Progenitor cell of endocrine pancreas (in vitro differentiated cells): ENCODE measurements at regions not wholly inside any gene's neighbourhood (a gene's known extent, or its start where the extent isn't known, plus 50 kb on each side); places are given as distances from the start of the nearest gene placed in this dataset.

Experiments
- DNase-seq: peaks from one replicate; pipeline ENCODE4 v3.0.0; 2021; ENCODE audit warnings: low spot score; ENCODE audit not compliant: unreplicated experiment
- H3K27ac Mint-ChIP-seq: 2 replicates; pipeline ENCODE4 v1.8.0; 2021; ENCODE audit warnings: mild to moderate bottlenecking, moderate library complexity, mixed read lengths
- H3K27me3 Mint-ChIP-seq: 2 replicates; pipeline ENCODE4 v1.8.0; 2021; ENCODE audit warnings: mixed read lengths
- H3K36me3 Mint-ChIP-seq: 2 replicates; pipeline ENCODE4 v1.8.0; 2022; ENCODE audit warnings: mixed read lengths; ENCODE audit not compliant: insufficient read depth
- H3K4me1 Mint-ChIP-seq: 2 replicates; pipeline ENCODE4 v1.8.0; 2021; ENCODE audit warnings: low read depth, mixed read lengths
- H3K4me3 Mint-ChIP-seq: 2 replicates; pipeline ENCODE4 v1.8.0; 2021; ENCODE audit warnings: low read depth, mild to moderate bottlenecking, moderate library complexity, mixed read lengths
- H3K9me3 Mint-ChIP-seq: 2 replicates; pipeline ENCODE4 v1.8.0; 2021; ENCODE audit warnings: low read depth, mixed read lengths
- TF ChIP-seq, protein P1 (sequence below): fragments of 200-600 bp; sonication (generic); IDR thresholded peaks from one replicate; pipeline ENCODE4 v1.5.0; 2021; ENCODE audit warnings: antibody characterized with exemption, mild to moderate bottlenecking; ENCODE audit not compliant: unreplicated experiment

DNA sequence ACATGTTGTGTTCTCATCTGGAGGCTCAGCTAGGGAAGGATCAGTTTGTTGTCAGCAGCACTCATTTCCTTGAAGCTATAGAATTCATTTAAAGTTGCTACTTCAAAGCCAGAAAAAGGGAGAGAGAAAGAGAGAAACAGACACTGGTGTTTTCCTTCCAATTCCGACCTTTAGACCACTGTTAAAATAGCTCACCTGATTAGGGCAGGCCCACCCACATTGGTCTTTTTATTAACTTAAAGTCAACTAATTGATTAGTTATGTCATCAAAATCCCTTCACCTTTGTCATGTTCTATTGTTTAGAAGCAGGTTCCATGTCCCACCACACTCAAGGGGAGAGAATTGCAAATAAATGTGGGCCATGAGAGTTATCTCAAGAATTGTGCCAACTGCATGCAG, 560.2 kb downstream of the PCDH17 start:
- Mint-ChIP-seq H3K27me3 (no peaks in the 10 kb centered on the region), H3K4me1 (peaks cover 16% of the 10 kb centered on the region), H3K9me3 (peaks cover 3% of the 10 kb centered on the region), H3K4me3 (no peak overlapping the region), H3K27ac (no peak overlapping the region), H3K36me3 (no peaks in the 10 kb centered on the region)
- TF ChIP-seq, protein P1, sequence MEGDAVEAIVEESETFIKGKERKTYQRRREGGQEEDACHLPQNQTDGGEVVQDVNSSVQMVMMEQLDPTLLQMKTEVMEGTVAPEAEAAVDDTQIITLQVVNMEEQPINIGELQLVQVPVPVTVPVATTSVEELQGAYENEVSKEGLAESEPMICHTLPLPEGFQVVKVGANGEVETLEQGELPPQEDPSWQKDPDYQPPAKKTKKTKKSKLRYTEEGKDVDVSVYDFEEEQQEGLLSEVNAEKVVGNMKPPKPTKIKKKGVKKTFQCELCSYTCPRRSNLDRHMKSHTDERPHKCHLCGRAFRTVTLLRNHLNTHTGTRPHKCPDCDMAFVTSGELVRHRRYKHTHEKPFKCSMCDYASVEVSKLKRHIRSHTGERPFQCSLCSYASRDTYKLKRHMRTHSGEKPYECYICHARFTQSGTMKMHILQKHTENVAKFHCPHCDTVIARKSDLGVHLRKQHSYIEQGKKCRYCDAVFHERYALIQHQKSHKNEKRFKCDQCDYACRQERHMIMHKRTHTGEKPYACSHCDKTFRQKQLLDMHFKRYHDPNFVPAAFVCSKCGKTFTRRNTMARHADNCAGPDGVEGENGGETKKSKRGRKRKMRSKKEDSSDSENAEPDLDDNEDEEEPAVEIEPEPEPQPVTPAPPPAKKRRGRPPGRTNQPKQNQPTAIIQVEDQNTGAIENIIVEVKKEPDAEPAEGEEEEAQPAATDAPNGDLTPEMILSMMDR: no peak
- no peak for DNase-seq

- no peaks in the 10 kb centered on the region for H3K27me3 Mint-ChIP-seq
- TF ChIP-seq, protein P1: no peak
- no peak overlapping the region for H3K27ac Mint-ChIP-seq
- H3K4me3 Mint-ChIP-seq: no peak overlapping the region
- H3K9me3 Mint-ChIP-seq: peaks cover 7% of the 10 kb centered on the region
- H3K36me3 Mint-ChIP-seq: no peaks in the 10 kb centered on the region
- no peaks in the 10 kb centered on the region for H3K4me1 Mint-ChIP-seq
- no peak for DNase-seq
These were observed 570.6 kb downstream of the PCDH17 start for GRCh38 chr13:58202099-58202498.

- H3K36me3 Mint-ChIP-seq: no peaks in the 10 kb centered on the region
These were observed 576.0 kb downstream of the PCDH17 start for GRCh38 chr13:58207501-58207900.

DNA sequence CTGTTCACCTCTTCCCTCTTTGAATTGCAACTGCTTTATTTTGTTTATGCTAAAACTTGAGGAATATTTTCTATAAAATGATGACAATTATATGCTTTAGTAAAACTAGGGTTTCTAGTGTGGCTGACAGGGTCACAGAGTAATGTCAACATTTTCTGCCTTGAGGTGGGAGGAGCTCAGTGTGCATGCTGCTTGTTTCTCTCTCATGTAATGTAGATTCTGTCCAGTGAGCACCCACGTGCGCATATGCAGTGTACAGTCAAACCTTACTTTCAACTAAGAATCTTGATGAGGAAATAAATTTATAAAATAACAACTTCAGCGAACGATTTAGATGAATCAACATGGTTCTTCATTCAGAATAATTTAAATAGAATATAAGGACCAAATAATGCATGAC, 603.9 kb downstream of the PCDH17 start:
- no peak for DNase-seq
- Mint-ChIP-seq H3K4me3 (no peak overlapping the region), H3K9me3 (peaks cover 6% of the 10 kb centered on the region), H3K36me3 (peaks cover 4% of the 10 kb centered on the region), H3K27me3 (no peaks in the 10 kb centered on the region), H3K4me1 (peaks cover 4% of the 10 kb centered on the region), H3K27ac (no peak overlapping the region)
- TF ChIP-seq, protein P1: no peak

More at GRCh38 chr13:58207501-58207900, 576.0 kb downstream of the PCDH17 start:
- Mint-ChIP-seq H3K4me1 (no peaks in the 10 kb centered on the region), H3K4me3 (no peak overlapping the region), H3K27me3 (no peaks in the 10 kb centered on the region), H3K9me3 (no peaks in the 10 kb centered on the region), H3K27ac (no peak overlapping the region)
- DNase-seq: no peak
- TF ChIP-seq, protein P1: no peak

DNA sequence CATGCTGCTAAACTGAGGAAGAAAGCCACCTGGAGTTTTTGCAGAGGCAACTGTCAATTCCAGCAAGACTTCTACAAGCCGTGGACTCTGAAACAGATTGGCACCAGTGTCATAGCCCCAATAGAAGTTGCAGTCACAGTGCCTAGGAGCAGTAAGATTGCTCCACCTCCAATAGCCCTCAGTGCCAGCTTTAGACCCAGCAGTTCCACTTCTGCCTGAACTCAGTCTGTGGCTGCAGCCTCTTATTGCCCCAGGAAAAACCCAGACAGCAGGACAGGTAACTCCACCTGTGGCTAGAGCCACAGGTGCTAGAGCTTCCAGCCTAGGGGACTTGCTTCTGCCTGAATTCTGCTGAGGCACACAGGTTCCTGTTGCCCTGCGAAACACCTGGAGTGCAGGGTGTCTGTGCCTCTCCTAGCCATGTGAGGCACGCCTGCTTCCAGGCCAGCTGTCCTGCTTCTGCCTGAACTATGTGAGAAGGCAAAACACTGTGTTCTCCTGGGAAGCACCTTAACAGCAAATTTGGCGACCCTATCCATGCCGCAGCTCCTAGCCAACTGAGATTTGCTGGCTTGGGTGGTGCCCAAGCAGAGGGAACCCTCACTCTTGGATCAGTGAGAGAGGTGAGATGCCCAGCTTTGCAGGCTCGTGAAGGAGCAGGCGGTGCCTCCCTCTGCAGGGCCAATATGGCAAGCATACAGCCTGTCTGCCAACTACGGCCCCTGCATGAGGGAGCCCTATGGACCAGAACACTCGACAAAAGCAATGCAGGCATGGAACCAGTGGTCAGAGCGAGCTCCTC, 607.6 kb downstream of the PCDH17 start:
- Mint-ChIP-seq H3K27me3 (no peaks in the 10 kb centered on the region), H3K27ac (no peak overlapping the region), H3K4me1 (peaks cover 4% of the 10 kb centered on the region), H3K9me3 (peaks cover 33% of the 10 kb centered on the region), H3K4me3 (no peak overlapping the region), H3K36me3 (peaks cover 8% of the 10 kb centered on the region)
- TF ChIP-seq, protein P1: no peak
- DNase-seq: no peak
